GM18520 (cell line): ENCODE measurements at regions not wholly inside any gene's neighbourhood (a gene's known extent, or its start where the extent isn't known, plus 50 kb on each side); places are given as distances from the start of the nearest gene placed in this dataset.

Experiments
- ATAC-seq: cut with Tn5 transposase; IDR thresholded peaks from one replicate; pipeline ENCODE4 v1.9.1; 2021; ENCODE audit not compliant: unreplicated experiment

DNA sequence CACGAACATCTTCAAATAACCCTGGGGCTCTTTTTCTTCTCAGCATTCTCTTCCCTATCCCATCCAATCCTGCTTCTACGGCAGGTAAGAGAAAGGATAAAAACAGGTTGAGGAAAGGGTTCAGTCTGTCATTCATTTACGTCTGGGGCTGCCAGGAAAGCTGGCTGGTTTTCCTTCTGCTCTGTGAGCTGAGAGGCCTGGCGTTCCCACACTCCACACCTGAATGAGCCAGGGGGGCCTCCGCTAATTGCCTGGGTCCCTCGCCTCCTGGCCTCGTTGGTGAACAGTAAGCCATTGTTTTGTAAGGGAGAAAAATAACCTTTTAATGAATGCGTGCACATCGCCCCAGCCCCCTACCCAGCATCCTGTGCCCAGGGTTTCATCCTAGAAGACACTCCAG, 70.8 kb upstream of the SIM2 start:
- no peak for ATAC-seq

DNA sequence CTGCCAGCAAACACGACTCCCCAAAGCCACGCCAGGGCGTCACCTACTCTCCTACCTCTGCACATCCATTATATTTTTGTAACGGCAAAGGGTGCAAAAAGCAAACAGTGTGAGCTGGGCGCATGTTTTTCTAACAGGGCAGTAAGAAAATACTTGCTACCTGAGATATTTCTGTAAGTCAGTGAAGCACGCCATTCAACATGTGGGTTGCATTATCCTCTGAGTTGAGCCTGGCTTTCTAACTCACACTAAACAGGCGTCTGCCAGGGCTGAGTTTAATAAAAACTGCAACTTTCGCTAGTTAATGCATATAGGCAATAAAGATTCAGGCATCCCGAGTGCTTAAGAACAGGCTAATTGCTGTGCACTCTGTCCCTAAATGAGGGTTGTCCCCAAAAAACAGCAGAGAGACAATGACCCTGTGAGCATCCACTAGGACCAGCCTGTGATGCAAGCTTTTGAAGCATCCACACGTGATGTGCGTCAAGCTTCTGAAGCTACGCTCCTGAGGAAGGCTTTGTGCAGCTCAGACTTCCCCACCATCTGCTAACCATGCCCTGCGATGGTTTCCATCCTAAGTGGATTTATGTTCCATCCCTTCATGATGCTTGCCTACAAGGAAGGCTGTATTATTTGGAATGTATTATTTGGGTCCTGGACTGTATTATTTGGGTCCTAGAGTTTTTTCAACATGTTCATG, 70.0 kb upstream of the SIM2 start:
- no peak for ATAC-seq

DNA sequence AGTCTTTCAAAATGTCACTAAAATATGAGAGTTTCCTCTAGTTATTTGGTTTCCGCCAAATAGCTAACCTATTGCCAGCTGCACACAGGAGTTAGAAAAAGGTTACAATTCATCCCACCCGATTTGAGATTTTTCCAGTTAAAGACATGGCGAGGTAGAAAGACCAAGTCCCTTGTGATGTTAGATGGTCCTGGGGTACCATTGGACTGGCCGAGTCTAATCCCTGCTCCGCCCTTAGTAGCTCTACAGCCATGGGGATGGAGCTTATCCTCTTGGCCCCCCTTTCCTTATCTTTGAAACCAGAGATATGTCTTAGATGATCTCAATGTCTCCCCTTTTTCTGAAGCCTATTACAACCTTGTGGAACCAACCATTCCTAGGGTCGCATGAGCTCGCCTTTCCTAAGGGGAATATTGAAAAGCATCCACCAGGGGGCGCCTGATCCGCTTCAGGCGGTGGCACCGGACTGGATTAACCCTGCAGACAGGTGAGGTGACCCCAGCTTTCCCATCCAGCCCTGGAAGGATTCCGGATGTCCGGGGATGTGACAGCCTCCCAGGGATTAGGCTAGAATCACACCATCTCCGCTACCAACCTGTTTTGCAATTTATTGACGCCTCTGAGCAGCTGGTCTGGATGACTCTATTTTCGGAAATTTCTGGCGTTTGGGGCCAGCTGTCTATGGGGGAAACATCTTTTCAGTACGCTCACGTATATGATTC, 68.3 kb upstream of the SIM2 start:
- ATAC-seq = no peak

DNA sequence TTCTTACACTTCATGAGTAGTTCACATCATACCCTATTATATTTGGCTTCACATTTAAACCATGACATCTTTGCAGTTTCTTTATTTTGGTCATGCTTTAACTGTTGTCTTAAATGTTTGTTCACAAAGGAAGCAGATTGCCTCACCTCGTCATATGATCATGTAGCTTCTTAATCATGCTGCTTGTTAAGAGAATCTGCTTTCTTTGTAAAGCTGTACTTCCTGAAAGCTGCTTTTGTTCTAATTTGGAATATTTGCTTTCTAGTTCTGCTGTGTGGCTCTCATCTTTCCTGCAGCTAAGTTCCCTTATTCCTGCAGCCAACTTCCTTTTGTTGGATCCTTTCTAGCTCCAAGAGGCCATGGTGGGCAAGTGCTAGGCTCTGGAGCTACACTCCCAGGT, 62.9 kb upstream of the SIM2 start:
- ATAC-seq = no peak

DNA sequence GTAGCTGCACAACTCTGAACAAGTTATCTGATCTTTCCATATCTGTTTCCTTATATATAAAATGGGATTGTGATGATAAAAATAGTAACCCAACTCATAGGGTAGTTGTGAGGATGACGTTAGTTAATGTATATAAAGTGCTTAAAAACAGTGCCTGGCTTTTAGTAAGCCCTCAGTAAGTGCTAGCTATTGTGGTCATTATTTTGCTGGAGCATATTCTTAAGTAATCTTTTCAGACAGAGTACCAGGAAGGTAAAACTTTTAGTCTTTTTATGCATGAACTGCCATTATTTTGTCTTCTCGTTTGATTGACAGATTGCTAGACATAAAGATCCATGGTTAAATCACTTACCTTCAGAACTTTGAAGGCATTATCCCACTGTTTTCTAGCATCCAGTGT, 62.5 kb upstream of the SIM2 start:
- no peak for ATAC-seq

DNA sequence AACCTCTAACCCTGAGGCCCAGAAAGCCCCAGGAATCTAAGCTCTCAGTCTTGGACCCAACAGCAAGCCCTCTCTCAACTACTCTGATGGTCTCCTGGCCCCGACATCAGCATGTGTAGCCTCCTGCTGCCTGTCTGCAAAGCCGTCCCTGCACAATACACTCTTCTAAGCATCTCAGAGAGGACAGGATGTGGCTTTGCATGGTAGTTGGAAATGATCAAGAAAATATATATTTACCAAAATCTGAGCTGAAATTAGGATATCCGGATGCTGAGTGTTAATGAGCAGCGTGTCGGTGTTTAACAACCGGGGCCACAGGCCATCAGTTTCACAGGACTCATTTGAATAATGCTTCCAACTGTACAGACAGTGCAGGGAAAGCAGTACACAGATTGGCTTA, 59.1 kb upstream of the SIM2 start:
- no peak for ATAC-seq

DNA sequence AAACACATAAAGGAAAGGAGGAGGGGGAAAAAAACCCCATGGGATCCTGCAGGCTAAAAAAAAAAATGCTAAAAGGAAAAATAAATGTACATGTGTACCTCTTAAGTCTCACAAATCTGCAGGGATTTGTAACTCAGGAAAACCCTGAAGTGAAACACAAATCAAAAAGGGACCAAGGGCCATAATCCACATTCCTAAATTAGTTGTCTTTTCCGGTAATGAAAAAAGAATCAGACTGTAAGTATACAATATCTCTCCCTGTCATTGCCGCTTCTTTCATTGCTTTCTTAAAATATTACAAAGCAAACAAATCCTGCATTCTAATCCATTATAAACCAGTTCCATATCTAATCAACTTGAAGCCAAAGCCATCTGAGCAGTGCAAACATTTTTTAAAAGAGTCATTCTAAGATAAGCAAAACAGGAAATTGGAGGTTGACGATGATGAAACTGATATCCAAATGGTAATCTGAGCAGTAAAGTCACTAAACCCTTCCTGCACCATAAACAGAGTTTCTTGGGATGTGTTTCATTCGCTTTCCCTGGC, 58.7 kb upstream of the SIM2 start:
- no peak for ATAC-seq

DNA sequence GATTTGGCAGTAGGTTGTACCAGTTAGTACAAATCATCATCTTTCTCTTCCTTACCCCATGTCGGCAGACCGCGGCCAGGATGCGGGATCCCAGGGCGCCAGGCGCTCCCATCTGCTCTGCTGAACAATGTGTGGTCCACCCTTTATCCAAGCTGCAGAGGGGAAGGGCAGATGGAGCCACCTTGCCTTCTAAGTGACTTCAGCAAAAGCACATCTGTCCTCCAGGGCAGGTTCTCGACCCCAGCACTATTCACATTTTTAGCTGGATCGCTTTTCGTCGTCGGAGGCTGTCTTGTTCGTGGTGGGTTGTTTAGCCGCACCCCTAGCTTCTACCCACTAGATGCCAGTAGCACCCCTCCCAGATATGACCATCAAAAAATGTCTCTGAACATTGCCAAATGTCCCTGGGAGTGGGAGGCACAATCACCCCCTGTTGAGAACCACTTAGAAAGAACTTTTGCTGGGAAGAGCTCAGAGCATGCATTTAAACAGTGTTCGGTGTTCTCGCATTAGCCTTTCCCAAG, 58.1 kb upstream of the SIM2 start:
- ATAC-seq = no peak

DNA sequence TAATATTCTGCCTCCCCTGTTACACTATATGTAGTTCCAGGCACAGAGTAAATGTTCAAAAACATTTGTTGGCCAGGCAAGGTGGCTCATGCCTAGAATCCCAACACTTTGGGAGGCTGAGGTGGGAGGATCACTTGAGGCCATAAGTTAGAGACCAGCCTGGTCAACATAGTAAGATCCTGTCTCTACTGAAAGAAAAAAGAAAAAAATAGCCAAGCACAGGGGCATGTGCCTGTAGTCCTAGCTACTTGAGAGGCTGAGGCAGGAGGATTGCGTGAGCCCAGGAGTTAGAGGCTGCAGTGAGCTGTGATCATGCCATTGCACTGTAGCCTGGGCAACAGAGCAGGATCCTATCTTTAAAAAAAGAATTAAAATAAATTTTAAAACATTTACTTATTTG, 57.6 kb upstream of the SIM2 start:
- no peak for ATAC-seq

DNA sequence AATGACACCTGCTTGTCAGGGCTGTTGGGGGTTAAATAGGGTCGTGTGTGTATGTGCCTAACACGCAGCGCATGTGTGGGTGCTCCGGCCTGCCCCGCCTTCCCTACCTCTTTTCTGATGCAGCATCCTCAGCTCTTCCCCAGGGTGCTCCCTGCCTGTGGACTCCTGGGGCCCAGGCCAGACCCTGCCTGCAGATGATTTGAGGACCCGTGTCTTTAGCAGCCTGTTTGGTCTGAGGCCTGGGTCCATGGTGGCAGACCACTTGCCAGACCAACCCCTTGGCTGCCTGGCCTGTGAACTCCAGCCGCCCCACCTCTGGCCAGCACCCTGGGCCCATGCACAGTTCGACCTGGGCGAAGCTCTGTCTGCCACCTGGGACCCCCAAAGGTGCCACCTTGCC, 57.0 kb upstream of the SIM2 start:
- ATAC-seq = no peak

DNA sequence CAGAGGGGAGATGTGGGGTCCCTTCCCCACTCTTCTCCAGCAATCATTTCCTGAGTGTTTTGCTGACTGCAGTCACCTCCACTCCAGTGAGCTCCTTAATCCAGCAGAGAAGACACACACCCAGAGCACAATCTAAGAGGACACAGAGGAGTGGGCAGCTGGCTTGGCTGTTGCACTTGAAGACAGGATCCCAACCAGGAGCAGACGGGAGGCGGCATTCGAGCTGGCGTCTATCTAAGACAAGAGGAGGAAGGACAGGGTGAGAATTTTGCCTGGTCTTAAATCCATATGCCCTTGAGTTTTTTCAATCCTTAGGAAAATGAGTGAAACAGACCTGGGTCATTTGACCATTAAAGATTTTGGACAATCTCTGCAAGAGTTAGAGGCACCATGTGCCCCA, 56.1 kb upstream of the SIM2 start:
- no peak for ATAC-seq

DNA sequence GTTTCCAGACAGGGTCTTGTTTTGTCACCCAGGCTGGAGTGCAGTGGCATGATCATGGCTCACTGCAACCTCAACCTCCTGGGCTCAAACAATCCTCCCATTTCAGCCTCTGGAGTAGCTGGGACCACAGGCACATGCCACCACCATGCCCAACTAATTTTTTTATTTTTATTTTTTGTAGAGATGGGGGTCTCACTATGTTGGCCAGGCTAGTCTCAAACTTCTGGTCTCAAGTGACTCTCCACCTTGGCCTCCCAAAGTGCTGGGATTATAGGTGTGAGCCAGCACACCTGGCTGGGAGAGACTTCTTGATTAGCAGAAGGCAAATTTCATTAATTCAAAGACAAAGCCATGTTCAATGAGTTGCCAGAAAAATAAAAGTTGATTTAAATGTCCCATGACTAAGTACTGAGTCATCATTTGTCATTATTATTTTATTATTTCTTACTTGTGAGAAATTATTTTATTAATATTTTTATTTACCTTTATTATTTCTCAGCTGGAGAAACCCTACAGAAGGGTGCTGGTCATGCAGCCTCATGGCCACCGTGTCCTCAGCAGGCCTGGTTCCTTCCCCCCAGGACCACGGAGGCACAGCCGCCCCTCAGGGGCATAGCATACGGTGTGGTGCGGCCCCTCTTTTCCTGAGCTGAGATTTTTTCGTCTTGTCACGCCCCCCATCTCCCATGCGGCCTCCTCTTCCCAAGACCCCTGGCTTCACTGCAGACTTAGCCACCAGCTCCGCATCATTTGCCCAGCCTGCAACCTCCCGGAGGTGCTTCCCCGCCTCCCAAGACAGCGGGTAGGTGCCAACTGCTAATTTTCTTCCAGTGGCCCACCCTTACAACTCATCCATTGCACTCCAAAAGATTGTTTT, 55.3 kb upstream of the SIM2 start:
- ATAC-seq = no peak

DNA sequence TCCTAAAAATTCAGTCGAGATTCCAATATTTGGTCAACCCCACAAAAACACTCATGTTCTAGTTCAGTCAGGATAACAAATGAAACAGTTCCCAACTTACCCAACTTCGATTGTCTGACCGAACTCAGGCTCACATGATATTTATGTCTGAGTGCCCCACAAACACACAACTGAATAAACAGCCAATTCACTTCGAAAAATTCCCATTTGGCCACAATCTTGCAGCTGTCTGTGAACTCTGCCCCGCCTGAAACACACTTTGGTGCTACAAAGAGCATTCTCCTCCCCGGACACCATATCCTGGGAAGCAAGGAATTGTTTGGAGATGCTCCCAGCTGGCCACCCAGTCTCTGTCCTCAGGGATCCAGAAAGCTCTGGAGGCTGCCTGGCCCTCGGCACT, 52.9 kb upstream of the SIM2 start:
- ATAC-seq = no peak

DNA sequence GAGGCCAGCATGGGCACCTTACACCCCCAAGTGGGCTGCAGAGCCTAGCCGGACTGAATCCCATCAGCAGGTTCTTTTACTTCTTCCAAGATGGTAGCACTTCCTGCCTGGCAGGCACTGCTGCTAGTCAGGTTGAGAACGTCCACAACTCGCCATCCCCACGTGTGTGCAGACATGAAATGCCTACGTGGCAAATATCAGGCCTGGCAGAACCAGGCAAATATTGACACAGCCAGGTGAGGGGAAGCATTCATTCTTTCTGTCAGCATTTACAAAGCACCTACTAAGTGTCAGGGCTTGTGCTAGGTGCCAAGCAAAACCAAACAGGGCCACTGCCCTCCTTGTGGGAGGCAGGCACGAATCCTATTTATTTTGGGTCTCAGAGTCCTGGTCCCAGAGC, 52.3 kb upstream of the SIM2 start:
- ATAC-seq = no peak

DNA sequence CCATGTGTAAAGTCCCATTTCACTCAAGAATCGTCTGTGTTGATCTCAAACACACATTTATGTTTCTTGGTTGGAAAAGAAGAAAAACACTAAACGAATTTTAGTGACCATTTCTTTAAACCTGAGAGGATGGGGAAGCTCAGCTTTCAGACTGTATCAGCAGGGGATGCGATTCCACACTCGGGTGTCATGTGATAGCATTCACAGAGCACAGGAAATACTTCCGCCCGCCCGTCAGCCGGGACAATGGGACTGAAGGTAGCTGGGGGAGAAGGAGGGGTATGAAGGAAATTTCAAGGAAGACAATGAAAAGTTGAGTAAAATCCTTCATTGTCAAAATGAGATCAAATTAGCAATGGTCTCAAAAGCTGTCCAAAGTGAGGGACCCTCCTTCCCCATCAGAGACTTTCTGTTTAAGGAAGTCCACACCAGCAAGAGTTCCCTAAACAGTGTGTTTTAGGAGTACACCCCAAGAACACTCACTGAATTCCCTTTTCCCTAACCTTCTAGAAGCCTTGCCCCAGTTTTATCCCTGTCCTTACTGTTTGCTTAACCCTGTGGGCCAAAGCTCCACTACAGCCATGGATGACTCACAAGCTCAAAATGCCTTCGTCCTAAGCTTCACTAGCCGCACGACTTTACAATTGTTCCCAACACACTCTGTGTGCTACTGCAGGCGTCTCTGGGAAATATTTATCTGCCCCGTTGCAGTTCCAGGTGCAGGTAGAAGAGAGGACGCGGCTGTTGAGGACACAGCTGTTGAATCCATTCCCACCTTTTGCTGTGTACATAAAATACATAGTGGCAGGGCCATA, 51.4 kb upstream of the SIM2 start:
- ATAC-seq = no peak
